OCI-LY1 (cell line): ENCODE measurements at regions not wholly inside any gene's neighbourhood (a gene's known extent, or its start where the extent isn't known, plus 50 kb on each side); places are given as distances from the start of the nearest gene placed in this dataset.

Source experiments
- H2AFZ ChIP-seq: fragments of 200-600 bp; sonication (generic), shearing (Covaris generic); 2 replicates; pipeline ENCODE4 v1.6.0; 2014; ENCODE audit warnings: antibody characterized with exemption, mild to moderate bottlenecking, low read length
- H3F3A ChIP-seq: fragments of 200-600 bp; sonication (generic), shearing (Covaris generic); 2 replicates; pipeline ENCODE4 v1.6.0; 2014; ENCODE audit warnings: mild to moderate bottlenecking, antibody characterized with exemption, low read length, moderate library complexity; ENCODE audit not compliant: insufficient read depth
- H3K27ac ChIP-seq: fragments of 200-600 bp; sonication (generic); 2 replicates; pipeline ENCODE4 v1.5.1; 2014; ENCODE audit warnings: low read length, mixed run types, mild to moderate bottlenecking, low read depth; ENCODE audit not compliant: poor library complexity, severe bottlenecking
- H3K27me3 ChIP-seq: fragments of 200-600 bp; sonication (generic); 2 replicates; pipeline ENCODE4 v1.6.0; 2014; ENCODE audit warnings: antibody characterized with exemption, mild to moderate bottlenecking, low read length, moderate library complexity; ENCODE audit not compliant: insufficient read depth
- H3K36me3 ChIP-seq: fragments of 200-600 bp; sonication (generic); 2 replicates; pipeline ENCODE4 v1.6.1; 2014; ENCODE audit warnings: mild to moderate bottlenecking, antibody characterized with exemption, low read length, moderate library complexity, mixed read lengths; ENCODE audit not compliant: insufficient read depth
- H3K4me1 ChIP-seq: fragments of 200-600 bp; sonication (generic); 2 replicates; pipeline ENCODE4 v1.5.1; 2014; ENCODE audit warnings: mild to moderate bottlenecking, low read length, moderate library complexity; ENCODE audit not compliant: insufficient read depth, severe bottlenecking
- H3K4me2 ChIP-seq: fragments of 200-600 bp; sonication (generic), shearing (Covaris generic); 2 replicates; pipeline ENCODE4 v1.6.1; 2014; ENCODE audit warnings: low read length
- H3K4me3 ChIP-seq: fragments of 200-600 bp; sonication (generic); 2 replicates; pipeline ENCODE4 v1.5.1; 2014; ENCODE audit warnings: low read length, low read depth, mild to moderate bottlenecking, mixed read lengths; ENCODE audit not compliant: poor library complexity, severe bottlenecking
- H3K79me2 ChIP-seq: fragments of 200-600 bp; shearing (Covaris generic); 2 replicates; pipeline ENCODE4 v1.6.1; 2016; ENCODE audit warnings: mixed run types, low read length, mixed read lengths; ENCODE audit not compliant: insufficient read depth
- H3K9ac ChIP-seq: fragments of 200-600 bp; sonication (generic), shearing (Covaris generic); 2 replicates; pipeline ENCODE4 v1.6.1; 2014; ENCODE audit warnings: mild to moderate bottlenecking, low read length, mixed read lengths
- H3K9me2 ChIP-seq: fragments of 200-600 bp; sonication (generic), shearing (Covaris generic); 2 replicates; pipeline ENCODE4 v1.6.1; 2014; ENCODE audit warnings: low read depth, mild to moderate bottlenecking, low read length, mixed read lengths
- H3K9me3 ChIP-seq: fragments of 200-600 bp; shearing (Covaris generic); 2 replicates; pipeline ENCODE4 v1.6.1; 2014; ENCODE audit warnings: low read length, mixed read lengths
- H4K20me1 ChIP-seq: fragments of 200-600 bp; sonication (generic), shearing (Covaris generic); 2 replicates; pipeline ENCODE4 v1.6.0; 2016; ENCODE audit warnings: mild to moderate bottlenecking, low read length; ENCODE audit not compliant: insufficient read depth
- CTCF ChIP-seq: fragments of 200-600 bp; sonication (generic), shearing (Covaris generic); IDR thresholded peaks from 2 replicates; pipeline ENCODE4 v1.5.1; 2017; ENCODE audit warnings: mild to moderate bottlenecking, antibody characterized with exemption, low read length, moderate library complexity, mixed read lengths
- EZH2 ChIP-seq: fragments of 200-600 bp; sonication (generic), shearing (Covaris generic); IDR thresholded peaks from 2 replicates; pipeline ENCODE4 v1.8.0; 2017; ENCODE audit warnings: borderline replicate concordance, mixed run types, mild to moderate bottlenecking, antibody characterized with exemption, low read length, moderate library complexity, mixed read lengths

GRCh38 chr16:51321251-51321650 lies 170.2 kb upstream of the SALL1 start:
- Histone ChIP-seq H3K27me3 (no peaks in the 10 kb centered on the region), H3K79me2 (no peaks in the 10 kb centered on the region), H3K9ac (no peak overlapping the region), H2AFZ (no peak overlapping the region), H4K20me1 (no peaks in the 10 kb centered on the region), H3K4me3 (no peak overlapping the region), H3K4me1 (no peaks in the 10 kb centered on the region), H3K36me3 (no peaks in the 10 kb centered on the region), H3F3A (no peaks in the 10 kb centered on the region), H3K27ac (no peak overlapping the region), H3K4me2 (no peak overlapping the region), H3K9me3 (no peaks in the 10 kb centered on the region), H3K9me2 (no peaks in the 10 kb centered on the region)
- TF ChIP-seq EZH2 (no peak), CTCF (no peak)

- Histone ChIP-seq H2AFZ (no peak overlapping the region), H3K27me3 (no peaks in the 10 kb centered on the region)
- TF ChIP-seq CTCF (no peak), EZH2 (no peak)
Observed at GRCh38 chr16:51317575-51317974, 166.5 kb upstream of the SALL1 start.

GRCh38 chr16:51313198-51313597 lies 162.1 kb upstream of the SALL1 start:
- no peaks in the 10 kb centered on the region for H4K20me1 ChIP-seq
- no peaks in the 10 kb centered on the region for H3F3A ChIP-seq
- no peaks in the 10 kb centered on the region for H3K27me3 ChIP-seq
- no peaks in the 10 kb centered on the region for H3K9me2 ChIP-seq
- H3K36me3 ChIP-seq, result no peaks in the 10 kb centered on the region
- H2AFZ ChIP-seq, result no peak overlapping the region
- H3K4me3 ChIP-seq, result no peak overlapping the region
- H3K27ac ChIP-seq, result no peak overlapping the region
- no peaks in the 10 kb centered on the region for H3K9me3 ChIP-seq
- no peak overlapping the region for H3K4me2 ChIP-seq
- no peak for TF ChIP-seq EZH2
- no peak for TF ChIP-seq CTCF
- H3K9ac ChIP-seq, result no peak overlapping the region
- H3K79me2 ChIP-seq, result no peaks in the 10 kb centered on the region
- no peaks in the 10 kb centered on the region for H3K4me1 ChIP-seq

More at GRCh38 chr16:51317575-51317974, 166.5 kb upstream of the SALL1 start:
- Histone ChIP-seq H3K27ac (no peak overlapping the region), H3K9ac (no peak overlapping the region), H3F3A (no peaks in the 10 kb centered on the region), H3K4me2 (no peak overlapping the region), H3K4me1 (no peaks in the 10 kb centered on the region), H3K9me3 (no peaks in the 10 kb centered on the region), H3K4me3 (no peak overlapping the region), H3K9me2 (no peaks in the 10 kb centered on the region), H4K20me1 (no peaks in the 10 kb centered on the region), H3K36me3 (no peaks in the 10 kb centered on the region), H3K79me2 (no peaks in the 10 kb centered on the region)
